ENCODE measurements at regions not wholly inside any gene's neighbourhood (a gene's known extent, or its start where the extent isn't known, plus 50 kb on each side); places are given as distances from the start of the nearest gene placed in this dataset.

GRCh38 chrX:16511796-16512776 lies 137.9 kb upstream of the S100G start:
- DNase-seq = peak; percentile 46

- peak; percentile 85 for DNase-seq
Observed at GRCh38 chrX:16516232-16516876, 133.6 kb upstream of the S100G start.

GRCh38 chrX:16517039-16517605 lies 132.8 kb upstream of the S100G start:
- peak; percentile 0 for DNase-seq

GRCh38 chrX:16518131-16518530 lies 131.8 kb upstream of the S100G start:
- no peak for DNase-seq

- no peak for DNase-seq
Observed at GRCh38 chrX:16524316-16524715, 125.6 kb upstream of the S100G start.

GRCh38 chrX:16526003-16526402 lies 124.0 kb upstream of the S100G start:
- DNase-seq = no peak

- no peak for DNase-seq
Observed at GRCh38 chrX:16528620-16529019, 121.3 kb upstream of the S100G start.

Data from fibroblast of upper back skin (primary cell).